ENCODE measurements at regions not wholly inside any gene's neighbourhood (a gene's known extent, or its start where the extent isn't known, plus 50 kb on each side); places are given as distances from the start of the nearest gene placed in this dataset.

DNA sequence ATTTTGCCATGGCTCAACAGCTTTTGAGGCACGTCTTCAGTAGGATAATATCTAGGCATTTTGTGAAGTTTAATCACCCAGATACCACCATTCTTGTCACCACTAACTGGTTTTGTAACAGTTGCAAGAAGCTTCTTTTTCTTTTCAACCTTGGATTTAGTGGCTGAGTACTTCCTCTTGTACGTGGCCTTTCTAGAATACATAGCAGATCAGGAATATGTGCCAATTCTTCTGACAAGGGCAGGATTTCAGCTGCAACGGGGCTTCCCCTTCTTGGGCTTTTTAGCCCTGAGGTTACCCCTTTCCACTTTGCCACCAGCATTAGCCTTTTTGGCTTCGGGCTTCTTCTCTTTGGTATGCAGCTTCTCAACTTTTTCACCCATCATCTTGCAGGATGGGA lies 79.3 kb upstream of the WARS2 start:
- no peak for TF ChIP-seq CTCF (IDR thresholded peaks at IDR 0.05 in 2 of 3, conservative IDR thresholded peaks at IDR 0.05 in 1 of 3; ENCODE audit: insufficient read depth in 2 of 3, low read depth in 1 of 3, low read length in 3 of 3)
- no peak for TF ChIP-seq SMARCA5 (IDR thresholded peaks at IDR 0.05)
- TF ChIP-seq TAF15 (IDR thresholded peaks at IDR 0.05; ENCODE audit: low read depth, low read length): no peak
- TF ChIP-seq, protein P1, sequence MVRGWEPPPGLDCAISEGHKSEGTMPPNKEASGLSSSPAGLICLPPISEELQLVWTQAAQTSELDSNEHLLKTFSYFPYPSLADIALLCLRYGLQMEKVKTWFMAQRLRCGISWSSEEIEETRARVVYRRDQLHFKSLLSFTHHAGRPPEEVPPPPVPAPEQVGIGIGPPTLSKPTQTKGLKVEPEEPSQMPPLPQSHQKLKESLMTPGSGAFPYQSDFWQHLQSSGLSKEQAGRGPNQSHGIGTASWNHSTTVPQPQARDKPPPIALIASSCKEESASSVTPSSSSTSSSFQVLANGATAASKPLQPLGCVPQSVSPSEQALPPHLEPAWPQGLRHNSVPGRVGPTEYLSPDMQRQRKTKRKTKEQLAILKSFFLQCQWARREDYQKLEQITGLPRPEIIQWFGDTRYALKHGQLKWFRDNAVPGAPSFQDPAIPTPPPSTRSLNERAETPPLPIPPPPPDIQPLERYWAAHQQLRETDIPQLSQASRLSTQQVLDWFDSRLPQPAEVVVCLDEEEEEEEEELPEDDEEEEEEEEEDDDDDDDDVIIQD (CRISPR knock-in tag; IDR thresholded peaks at IDR 0.05): no peak
- TF ChIP-seq ZNF224 (CRISPR knock-in tag; IDR thresholded peaks at IDR 0.05): no peak
- no peak for TF ChIP-seq POLR2A (conservative IDR thresholded peaks at IDR 0.05)
- no peak for TF ChIP-seq SP1 (CRISPR knock-in tag; IDR thresholded peaks at IDR 0.05)
- TF ChIP-seq SOX6 (IDR thresholded peaks at IDR 0.05): no peak
- TF ChIP-seq KDM1A (IDR thresholded peaks at IDR 0.05): no peak
- TF ChIP-seq, protein P2, sequence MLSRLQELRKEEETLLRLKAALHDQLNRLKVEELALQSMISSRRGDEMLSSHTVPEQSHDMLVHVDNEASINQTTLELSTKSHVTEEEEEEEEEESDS (CRISPR knock-in tag; IDR thresholded peaks at IDR 0.05): no peak
